Peyer's patch (tissue), 4 donors: ENCODE measurements at regions not wholly inside any gene's neighbourhood (a gene's known extent, or its start where the extent isn't known, plus 50 kb on each side); places are given as distances from the start of the nearest gene placed in this dataset.

Experiments used
- DNase-seq, 3 donors: peaks; one replicate each; pipeline ENCODE4 v3.0.0-alpha.2; 2017 to 2019
- H3K27ac ChIP-seq, 4 donors: fragments of 200-600 bp; sonication (generic); one replicate each; pipeline ENCODE4 v1.5.1; 2016 to 2019
- H3K27me3 ChIP-seq, 2 donors: fragments of 200-600 bp; sonication (generic); one replicate each; pipeline ENCODE4 v1.5.1; 2019
- H3K36me3 ChIP-seq, 3 donors: fragments of 200-600 bp; sonication (generic); one replicate each; pipeline ENCODE4 v1.5.1; 2016 to 2019
- H3K4me1 ChIP-seq, 4 donors: fragments of 200-600 bp; sonication (generic); one replicate each; pipeline ENCODE4 v1.5.1; 2016 to 2019
- H3K4me3 ChIP-seq, 4 donors: fragments of 200-600 bp; sonication (generic); 1 replicate in 3 of 4; 2 replicates in 1 of 4; pipeline ENCODE4 v1.5.1; 2016 to 2019; ENCODE audit warnings: mild to moderate bottlenecking in 1 of 4
- H3K9me3 ChIP-seq, 4 donors: fragments of 200-600 bp; sonication (generic); one replicate each; pipeline ENCODE4 v1.5.1; 2016 to 2019; ENCODE audit warnings: mild to moderate bottlenecking in 1 of 4
- POLR2A ChIP-seq, 2 donors: fragments of 450-650 bp; IDR thresholded peaks; one replicate each; pipeline ENCODE4 v1.5.1; 2017; ENCODE audit warnings: antibody characterized with exemption in 2 of 2, mild to moderate bottlenecking in 2 of 2, moderate library complexity in 2 of 2
- TF ChIP-seq, protein P1 (sequence below), 6 experiments: fragments of 450-650 bp in 4 of 6; fragments of 200-600 bp in 2 of 6; sonication (generic) in 1 of 6; IDR thresholded peaks; one replicate each; pipeline ENCODE4 v1.5.1; 2017 to 2019; ENCODE audit warnings: antibody characterized with exemption in 6 of 6, mild to moderate bottlenecking in 3 of 6, moderate library complexity in 1 of 6

- Histone ChIP-seq H3K4me3 (no peak overlapping the region), H3K27ac (no peak overlapping the region), H3K36me3 (no peaks in the 10 kb centered on the region), H3K9me3 (no peaks in the 10 kb centered on the region), H3K27me3 (no peaks in the 10 kb centered on the region), H3K4me1 (no peaks in the 10 kb centered on the region)
- DNase-seq = no peak
- TF ChIP-seq, protein P1, sequence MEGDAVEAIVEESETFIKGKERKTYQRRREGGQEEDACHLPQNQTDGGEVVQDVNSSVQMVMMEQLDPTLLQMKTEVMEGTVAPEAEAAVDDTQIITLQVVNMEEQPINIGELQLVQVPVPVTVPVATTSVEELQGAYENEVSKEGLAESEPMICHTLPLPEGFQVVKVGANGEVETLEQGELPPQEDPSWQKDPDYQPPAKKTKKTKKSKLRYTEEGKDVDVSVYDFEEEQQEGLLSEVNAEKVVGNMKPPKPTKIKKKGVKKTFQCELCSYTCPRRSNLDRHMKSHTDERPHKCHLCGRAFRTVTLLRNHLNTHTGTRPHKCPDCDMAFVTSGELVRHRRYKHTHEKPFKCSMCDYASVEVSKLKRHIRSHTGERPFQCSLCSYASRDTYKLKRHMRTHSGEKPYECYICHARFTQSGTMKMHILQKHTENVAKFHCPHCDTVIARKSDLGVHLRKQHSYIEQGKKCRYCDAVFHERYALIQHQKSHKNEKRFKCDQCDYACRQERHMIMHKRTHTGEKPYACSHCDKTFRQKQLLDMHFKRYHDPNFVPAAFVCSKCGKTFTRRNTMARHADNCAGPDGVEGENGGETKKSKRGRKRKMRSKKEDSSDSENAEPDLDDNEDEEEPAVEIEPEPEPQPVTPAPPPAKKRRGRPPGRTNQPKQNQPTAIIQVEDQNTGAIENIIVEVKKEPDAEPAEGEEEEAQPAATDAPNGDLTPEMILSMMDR (IDR thresholded peaks at IDR 0.05) = no peak
- no peak for TF ChIP-seq POLR2A (IDR thresholded peaks at IDR 0.05)
These were observed 126.3 kb upstream of the ASTN2 start for GRCh38 chr9:117541181-117541580.

DNA sequence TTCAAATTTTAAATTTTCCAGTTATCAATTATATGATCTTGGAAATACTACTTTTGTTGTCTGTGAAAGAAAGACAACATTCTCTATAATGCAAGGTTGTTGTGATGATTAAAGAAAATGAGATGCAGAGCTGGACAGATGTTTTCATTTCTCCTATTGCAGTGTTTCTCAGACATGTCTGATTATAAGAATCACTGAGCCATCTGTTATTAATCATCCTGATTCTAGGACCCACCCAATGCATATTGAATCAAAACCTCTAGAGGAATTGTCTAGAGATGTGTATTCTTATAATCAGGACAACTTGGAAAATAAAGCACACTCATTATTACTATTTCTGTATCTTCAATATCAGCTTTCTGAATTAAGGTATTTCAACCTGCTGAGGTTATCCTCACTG lies 121.1 kb upstream of the ASTN2 start:
- Histone ChIP-seq H3K4me3 (no peak overlapping the region), H3K27me3 (no peaks in the 10 kb centered on the region), H3K9me3 (no peaks in the 10 kb centered on the region), H3K36me3 (no peaks in the 10 kb centered on the region), H3K4me1 (no peaks in the 10 kb centered on the region), H3K27ac (no peak overlapping the region)
- TF ChIP-seq POLR2A (IDR thresholded peaks at IDR 0.05) = no peak
- TF ChIP-seq, protein P1 (IDR thresholded peaks at IDR 0.05) = no peak
- DNase-seq = no peak

DNA sequence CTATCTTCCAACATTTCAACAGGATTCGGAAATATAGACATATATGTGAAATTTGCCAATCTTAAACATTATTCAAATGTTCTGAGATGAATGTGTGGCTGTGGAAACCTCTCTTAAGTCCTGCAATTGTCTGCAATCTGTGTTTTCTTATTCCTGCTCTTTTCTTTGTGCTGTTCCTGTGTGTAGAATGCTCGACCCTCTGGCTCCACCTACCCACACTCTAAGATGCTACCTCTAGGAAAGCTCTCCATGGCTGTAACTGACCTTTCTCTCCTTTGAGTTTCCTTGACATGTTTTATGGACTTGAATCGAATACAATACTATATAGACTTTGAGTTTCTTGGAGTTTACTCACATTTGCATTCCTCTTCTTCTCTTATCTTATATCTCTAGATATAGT lies 120.6 kb upstream of the ASTN2 start:
- TF ChIP-seq, protein P1 (IDR thresholded peaks at IDR 0.05) = no peak
- TF ChIP-seq POLR2A (IDR thresholded peaks at IDR 0.05) = no peak
- H3K4me1 ChIP-seq = no peaks in the 10 kb centered on the region
- H3K27me3 ChIP-seq = no peaks in the 10 kb centered on the region
- no peaks in the 10 kb centered on the region for H3K9me3 ChIP-seq
- DNase-seq = no peak
- H3K4me3 ChIP-seq = no peak overlapping the region
- H3K27ac ChIP-seq = no peak overlapping the region
- no peaks in the 10 kb centered on the region for H3K36me3 ChIP-seq

DNA sequence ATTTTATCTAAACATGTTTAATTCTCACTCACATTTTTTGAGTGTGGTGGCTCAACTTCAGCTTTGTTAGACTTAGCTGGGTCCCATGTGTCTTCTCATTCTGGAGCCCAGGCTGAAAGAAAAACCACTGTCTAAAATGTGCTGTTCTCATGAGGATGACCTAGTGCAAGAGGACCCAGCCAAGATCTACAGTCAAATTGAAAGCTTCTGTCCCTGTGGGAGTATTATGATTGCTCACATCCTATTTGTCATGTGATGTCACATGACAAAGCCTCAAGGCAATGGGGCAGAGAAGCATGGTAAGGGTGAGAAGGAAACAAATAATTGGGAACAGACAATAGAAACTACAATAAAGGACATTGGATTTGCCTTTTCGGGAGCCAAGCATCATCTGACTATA lies 113.4 kb upstream of the ASTN2 start:
- Histone ChIP-seq H3K27ac (no peak overlapping the region), H3K4me1 (no peaks in the 10 kb centered on the region), H3K9me3 (no peaks in the 10 kb centered on the region)

DNA sequence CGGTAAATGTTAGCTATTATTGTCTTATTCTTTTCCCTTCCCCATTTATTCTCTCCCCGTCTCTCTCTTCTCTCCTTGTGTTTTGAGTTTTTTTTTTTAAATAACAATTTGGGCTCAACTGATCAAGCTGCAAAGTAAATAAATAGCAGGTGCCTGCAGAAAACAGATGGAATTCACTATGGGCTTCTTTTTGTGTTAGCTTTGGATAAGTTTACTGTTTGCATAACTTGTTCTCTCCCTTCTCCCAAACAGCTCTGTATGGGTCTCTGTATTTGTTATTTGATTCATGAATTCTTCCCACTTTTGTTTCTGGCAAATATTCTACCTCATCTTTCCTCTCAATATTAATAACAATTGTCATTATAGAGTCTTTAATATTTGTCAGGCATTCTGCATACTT lies 111.8 kb upstream of the ASTN2 start:
- DNase-seq = no peak
- Histone ChIP-seq H3K4me1 (no peaks in the 10 kb centered on the region), H3K4me3 (no peak overlapping the region), H3K27ac (no peak overlapping the region), H3K27me3 (no peaks in the 10 kb centered on the region), H3K36me3 (no peaks in the 10 kb centered on the region), H3K9me3 (no peaks in the 10 kb centered on the region)
- no peak for TF ChIP-seq POLR2A (IDR thresholded peaks at IDR 0.05)
- TF ChIP-seq, protein P1 (IDR thresholded peaks at IDR 0.05) = no peak

More for the DNA sequence above, 113.4 kb upstream of the ASTN2 start:
- no peak for DNase-seq
- H3K36me3 ChIP-seq = no peaks in the 10 kb centered on the region
- no peak for TF ChIP-seq POLR2A (IDR thresholded peaks at IDR 0.05)
- TF ChIP-seq, protein P1 (IDR thresholded peaks at IDR 0.05) = no peak
- H3K27me3 ChIP-seq = no peaks in the 10 kb centered on the region
- H3K4me3 ChIP-seq = no peak overlapping the region

GRCh38 chr9:117523531-117524153 lies 108.8 kb upstream of the ASTN2 start:
- TF ChIP-seq, protein P1 (IDR thresholded peaks at IDR 0.05) = no peak
- TF ChIP-seq POLR2A (IDR thresholded peaks at IDR 0.05) = no peak
- no peaks in the 10 kb centered on the region for H3K4me1 ChIP-seq
- H3K27ac ChIP-seq = no peak overlapping the region
- no peaks in the 10 kb centered on the region for H3K27me3 ChIP-seq
- no peak for DNase-seq
- H3K4me3 ChIP-seq = no peak overlapping the region
- no peaks in the 10 kb centered on the region for H3K9me3 ChIP-seq
- H3K36me3 ChIP-seq = no peaks in the 10 kb centered on the region
